OCI-LY1 (cell line): ENCODE measurements at regions not wholly inside any gene's neighbourhood (a gene's known extent, or its start where the extent isn't known, plus 50 kb on each side); places are given as distances from the start of the nearest gene placed in this dataset.

ENCODE experiments used
- EZH2 ChIP-seq: fragments of 200-600 bp; sonication (generic), shearing (Covaris generic); IDR thresholded peaks from 2 replicates; pipeline ENCODE4 v1.8.0; 2017; ENCODE audit warnings: borderline replicate concordance, mixed run types, mild to moderate bottlenecking, antibody characterized with exemption, low read length, moderate library complexity, mixed read lengths
- TF ChIP-seq, protein P1 (sequence below): fragments of 200-600 bp; sonication (generic), shearing (Covaris generic); IDR thresholded peaks from 2 replicates; pipeline ENCODE4 v1.5.1; 2017; ENCODE audit warnings: mild to moderate bottlenecking, antibody characterized with exemption, low read length, moderate library complexity, mixed read lengths

DNA sequence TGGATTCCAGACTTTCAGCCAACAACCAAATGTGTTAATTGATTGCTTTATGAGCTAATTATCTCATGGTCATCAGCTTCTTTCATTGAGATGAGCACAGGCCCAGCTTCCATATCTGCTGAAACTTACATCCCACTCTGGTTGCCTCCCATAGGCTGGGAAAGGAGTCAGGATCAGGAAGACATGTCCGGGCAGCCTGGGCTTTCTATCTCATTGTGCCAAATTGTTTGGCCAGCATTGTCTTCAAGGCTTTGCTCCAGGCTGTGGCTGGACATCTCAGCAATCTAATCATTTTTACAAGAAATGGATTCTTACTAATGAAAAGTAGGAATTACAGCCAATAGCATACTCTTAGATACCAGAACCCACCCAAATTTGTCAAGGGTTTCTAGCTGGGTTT, 295.2 kb downstream of the CXCL12 start:
- TF ChIP-seq, protein P1, sequence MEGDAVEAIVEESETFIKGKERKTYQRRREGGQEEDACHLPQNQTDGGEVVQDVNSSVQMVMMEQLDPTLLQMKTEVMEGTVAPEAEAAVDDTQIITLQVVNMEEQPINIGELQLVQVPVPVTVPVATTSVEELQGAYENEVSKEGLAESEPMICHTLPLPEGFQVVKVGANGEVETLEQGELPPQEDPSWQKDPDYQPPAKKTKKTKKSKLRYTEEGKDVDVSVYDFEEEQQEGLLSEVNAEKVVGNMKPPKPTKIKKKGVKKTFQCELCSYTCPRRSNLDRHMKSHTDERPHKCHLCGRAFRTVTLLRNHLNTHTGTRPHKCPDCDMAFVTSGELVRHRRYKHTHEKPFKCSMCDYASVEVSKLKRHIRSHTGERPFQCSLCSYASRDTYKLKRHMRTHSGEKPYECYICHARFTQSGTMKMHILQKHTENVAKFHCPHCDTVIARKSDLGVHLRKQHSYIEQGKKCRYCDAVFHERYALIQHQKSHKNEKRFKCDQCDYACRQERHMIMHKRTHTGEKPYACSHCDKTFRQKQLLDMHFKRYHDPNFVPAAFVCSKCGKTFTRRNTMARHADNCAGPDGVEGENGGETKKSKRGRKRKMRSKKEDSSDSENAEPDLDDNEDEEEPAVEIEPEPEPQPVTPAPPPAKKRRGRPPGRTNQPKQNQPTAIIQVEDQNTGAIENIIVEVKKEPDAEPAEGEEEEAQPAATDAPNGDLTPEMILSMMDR, result no peak
- TF ChIP-seq EZH2, result no peak
